NCI-H1930 (cell line): ENCODE measurements at regions not wholly inside any gene's neighbourhood (a gene's known extent, or its start where the extent isn't known, plus 50 kb on each side); places are given as distances from the start of the nearest gene placed in this dataset.

Experiments used
- DNase-seq, 2 experiments: peaks; one replicate each; lab custom pipeline; 2025; lab: John Stamatoyannopoulos, UW

- DNase-seq: no peak
Observed at GRCh38 chr18:56021809-56022195, 433.8 kb upstream of the TCF4 start.

- DNase-seq: no peak
Observed at GRCh38 chr18:56021136-56021808, 433.3 kb upstream of the TCF4 start.

DNA sequence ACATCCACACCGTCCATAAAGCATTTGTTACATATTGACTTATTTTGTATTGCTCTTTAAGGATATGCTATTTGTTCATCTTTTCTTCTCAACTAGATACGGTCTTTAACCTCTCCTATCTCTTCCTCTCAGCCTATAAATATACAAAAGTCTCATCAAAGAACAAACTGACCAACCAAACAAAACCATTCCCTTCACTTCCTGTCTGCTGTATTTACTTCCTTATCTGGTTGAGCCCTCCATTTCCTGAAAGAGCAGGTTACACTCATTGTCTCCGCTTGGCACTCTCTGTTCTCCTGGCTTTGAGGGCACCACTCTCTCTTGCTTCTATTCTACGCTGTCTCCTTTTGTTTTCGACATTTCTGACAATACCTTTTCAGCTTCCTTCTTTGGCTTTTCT, 431.9 kb upstream of the TCF4 start:
- no peak for DNase-seq

GRCh38 chr18:56019156-56019555, 431.2 kb upstream of the TCF4 start:
- DNase-seq: no peak

DNA sequence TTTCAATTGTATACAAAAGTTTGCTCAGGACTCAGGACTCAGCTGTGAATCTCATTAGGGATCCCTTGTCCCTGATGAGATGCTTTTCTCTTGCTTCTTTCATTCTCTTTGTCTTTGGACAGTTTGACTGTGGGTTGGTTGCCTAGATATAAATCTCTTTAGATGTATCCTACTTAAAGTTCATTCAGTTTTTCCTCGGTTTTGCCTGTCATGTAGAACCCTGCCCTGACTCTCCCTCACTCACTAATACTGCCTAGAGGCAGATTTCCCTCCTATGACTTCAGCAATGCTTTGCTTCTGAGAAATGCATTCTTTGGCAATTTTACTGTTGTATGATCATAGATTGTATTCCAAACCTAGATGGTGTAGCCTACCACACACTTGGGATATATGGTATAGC, 421.4 kb upstream of the TCF4 start:
- no peak for DNase-seq

GRCh38 chr18:56003720-56004088, 415.7 kb upstream of the TCF4 start:
- no peak for DNase-seq

DNA sequence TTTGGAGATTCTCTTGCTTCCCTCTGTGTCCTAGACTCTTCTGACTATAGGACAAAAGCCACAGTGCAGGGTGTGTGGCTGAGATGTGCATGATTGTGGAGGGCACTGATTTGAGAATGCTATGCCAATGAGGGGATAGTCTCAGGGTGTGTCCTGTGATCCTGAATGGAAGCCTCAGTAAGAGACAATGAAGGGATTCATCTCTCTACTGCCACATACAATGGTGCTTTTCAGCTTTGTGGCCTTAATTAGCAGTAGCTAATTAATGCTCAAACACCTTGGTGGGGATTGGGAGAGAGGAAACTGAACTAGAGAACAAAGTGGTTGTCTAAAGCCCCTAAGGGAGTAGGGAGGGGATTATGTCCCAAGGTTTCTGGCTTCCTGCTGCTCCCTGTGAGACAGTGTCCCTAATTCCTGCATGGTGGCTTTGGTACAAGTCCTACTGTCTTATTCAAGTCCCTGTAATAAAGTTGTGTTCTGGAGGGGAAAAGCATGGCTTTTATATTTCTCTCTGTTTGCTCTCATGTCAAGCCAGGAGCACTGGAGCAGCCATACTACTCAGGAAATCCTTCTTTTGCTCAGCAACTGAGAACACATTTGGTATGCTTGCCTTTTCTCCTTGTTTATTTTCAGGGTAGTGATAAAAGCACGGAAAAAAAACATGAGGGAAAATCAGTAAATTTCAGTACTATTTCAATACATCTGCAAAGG, 415.2 kb upstream of the TCF4 start:
- no peak for DNase-seq

- no peak for DNase-seq
Observed at GRCh38 chr18:56001576-56001975, 413.6 kb upstream of the TCF4 start.

DNA sequence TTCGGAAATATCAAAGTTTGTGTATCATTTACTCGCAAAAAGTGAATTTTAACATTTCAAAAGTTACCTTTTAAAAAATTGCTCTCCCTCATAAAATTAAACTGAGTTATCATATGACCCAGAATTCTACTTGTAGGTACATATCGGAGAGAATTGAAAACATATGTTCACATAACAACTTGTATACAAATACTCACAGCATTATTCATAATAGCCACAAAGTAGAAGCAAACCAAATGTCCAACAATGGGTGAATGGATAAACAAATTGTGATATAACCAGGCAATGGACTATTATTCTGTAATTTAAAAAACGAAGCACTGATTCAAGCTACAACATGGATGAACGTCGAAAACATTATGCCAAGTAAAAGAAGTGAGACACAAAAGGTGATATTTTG, 412.0 kb upstream of the TCF4 start:
- no peak for DNase-seq

DNA sequence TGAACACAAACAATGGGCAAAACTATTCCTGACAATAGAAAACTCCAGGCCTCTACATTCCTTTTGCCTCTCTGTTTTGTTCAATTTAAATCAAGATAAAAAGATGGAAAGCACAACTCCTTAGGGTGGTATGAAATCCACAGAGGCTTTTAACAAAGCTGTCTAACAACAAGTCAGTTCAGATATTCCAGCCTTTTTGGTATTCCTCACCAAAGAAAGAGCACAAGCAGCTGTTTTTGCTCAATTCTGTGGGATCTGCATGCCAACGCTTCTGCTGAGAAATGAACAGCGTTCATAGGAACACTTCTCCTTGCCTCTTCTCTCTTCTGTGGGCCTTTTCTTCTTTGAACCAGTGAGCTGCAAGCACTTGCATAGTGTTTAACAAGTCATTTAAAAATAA, 411.6 kb upstream of the TCF4 start:
- DNase-seq: no peak

GRCh38 chr18:55998801-55999385, 410.9 kb upstream of the TCF4 start:
- DNase-seq: no peak

- DNase-seq: no peak
Observed at GRCh38 chr18:55998071-55998522, 410.1 kb upstream of the TCF4 start.

GRCh38 chr18:55997151-55997561, 409.2 kb upstream of the TCF4 start:
- DNase-seq: no peak

DNA sequence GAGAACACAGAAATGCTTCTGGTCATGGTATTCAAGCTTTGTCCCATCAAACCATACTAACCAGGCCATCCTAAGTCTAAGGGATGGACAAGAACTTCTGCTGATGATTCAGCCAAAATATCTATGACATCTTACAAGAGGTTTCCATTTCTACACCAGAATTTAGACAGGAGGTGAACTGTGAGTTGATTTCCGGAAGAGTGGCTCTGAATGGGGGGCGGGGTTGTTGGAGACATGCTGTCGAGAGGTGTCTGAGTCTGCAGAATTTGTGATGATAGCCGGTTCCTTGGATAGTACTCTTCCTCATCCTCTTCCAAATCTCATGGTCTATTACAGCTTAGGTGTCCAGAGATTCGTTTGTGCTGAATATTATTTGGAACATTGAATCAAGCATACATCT, 408.7 kb upstream of the TCF4 start:
- DNase-seq: no peak

DNA sequence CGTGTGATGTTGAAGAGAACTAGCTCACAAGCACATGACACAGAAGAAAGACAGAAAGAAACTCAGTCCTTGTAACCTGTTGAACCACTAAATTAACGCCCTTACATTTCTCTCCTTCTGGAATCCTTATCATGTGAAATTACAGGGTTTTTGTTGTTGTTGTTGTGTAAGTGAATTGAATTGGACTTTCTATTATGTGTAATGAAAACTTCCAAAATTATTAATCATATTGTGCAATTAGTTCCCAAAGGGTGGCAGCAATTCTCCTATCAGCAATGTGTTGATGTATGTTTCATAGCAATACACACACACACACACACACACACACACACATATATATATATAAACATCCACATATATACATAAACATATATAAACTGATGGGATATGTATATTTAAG, 402.2 kb upstream of the TCF4 start:
- DNase-seq: no peak

GRCh38 chr18:55988537-55988936, 400.5 kb upstream of the TCF4 start:
- DNase-seq: no peak

DNA sequence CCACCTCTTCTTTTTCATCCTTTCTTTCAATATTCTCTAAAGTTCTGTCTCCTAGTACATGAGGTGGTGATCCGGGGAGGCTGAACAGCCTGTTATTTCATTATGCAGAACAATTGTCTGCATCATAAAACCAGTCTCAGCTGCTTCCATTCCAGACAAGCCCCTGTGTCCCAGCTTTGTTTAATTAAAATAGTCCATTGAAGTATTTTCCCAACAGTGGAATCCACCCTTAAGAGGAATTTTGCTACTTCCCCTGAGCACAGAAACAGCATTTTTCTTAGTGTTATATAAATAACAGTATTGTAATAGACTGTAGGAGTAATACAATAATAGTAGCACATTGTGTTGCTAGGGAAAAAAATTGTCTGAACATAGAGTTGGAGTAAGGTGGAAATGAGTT, 395.4 kb upstream of the TCF4 start:
- DNase-seq: no peak

DNA sequence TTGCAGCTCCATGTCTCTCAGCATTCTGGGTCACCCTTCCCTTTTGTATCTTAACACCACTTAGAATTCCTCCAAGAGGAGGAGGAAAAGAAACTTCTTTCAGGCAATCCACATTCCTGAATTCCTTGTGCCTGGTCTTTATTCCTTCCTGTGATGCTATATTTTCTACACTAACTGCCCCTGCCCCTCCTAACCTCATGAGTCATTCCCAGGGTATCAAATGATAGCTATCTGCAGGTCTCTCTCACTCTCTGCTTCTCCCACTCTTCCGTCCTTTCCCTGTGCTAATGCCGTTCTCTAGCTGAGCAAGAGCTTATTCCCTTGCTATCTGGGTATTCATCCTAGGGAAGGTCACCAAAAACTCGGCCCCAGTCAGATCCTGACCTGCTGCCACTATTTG, 395.0 kb upstream of the TCF4 start:
- DNase-seq: no peak

GRCh38 chr18:55981712-55982475, 393.9 kb upstream of the TCF4 start:
- DNase-seq: no peak

GRCh38 chr18:55974521-55974920, 386.5 kb upstream of the TCF4 start:
- no peak for DNase-seq

GRCh38 chr18:55968550-55968949, 380.6 kb upstream of the TCF4 start:
- DNase-seq: no peak

DNA sequence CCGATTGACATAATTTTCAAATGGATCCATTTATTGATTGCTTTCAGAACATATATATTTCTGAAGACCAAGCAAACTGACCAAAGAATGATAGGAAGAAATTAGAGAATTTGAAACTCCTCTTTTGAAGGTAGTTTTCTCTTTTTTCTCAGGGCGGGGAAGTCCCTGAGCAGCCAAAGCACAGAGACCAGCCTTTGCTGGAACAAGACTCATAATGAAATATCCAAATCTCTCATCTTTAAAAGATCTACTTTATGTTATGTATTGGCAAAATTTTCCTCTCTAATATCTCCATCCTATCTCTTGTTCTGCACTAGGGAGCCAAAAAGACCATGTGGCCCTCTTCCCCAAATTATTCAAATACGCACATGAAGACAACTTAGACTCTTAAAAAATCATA, 379.0 kb upstream of the TCF4 start:
- DNase-seq: no peak

- DNase-seq: no peak
Observed at GRCh38 chr18:55964171-55964570, 376.2 kb upstream of the TCF4 start.
